ES-I3 (cell line): ENCODE measurements at regions not wholly inside any gene's neighbourhood (a gene's known extent, or its start where the extent isn't known, plus 50 kb on each side); places are given as distances from the start of the nearest gene placed in this dataset.
A peak's percentile ranks its signal among the peaks of the same experiment; 100 is the strongest.
"Not testable (repeated sequence)": the region's sequence is repeated elsewhere in the genome, so short reads cannot be mapped to it uniquely, and the experiment has no call there.

Source experiments
- H3K36me3 ChIP-seq: 2 replicates; pipeline ENCODE4 v1.6.1; 2013; ENCODE audit warnings: mild to moderate bottlenecking, low read length, control low read depth, moderate library complexity; ENCODE audit not compliant: insufficient read depth
- H3K4me1 ChIP-seq: 2 replicates; pipeline ENCODE4 v1.6.1; 2013; ENCODE audit warnings: mild to moderate bottlenecking, control low read depth, low read length; ENCODE audit not compliant: insufficient read depth
- H3K9ac ChIP-seq: 2 replicates; pipeline ENCODE4 v1.6.1; 2013; ENCODE audit warnings: low read depth, mild to moderate bottlenecking, low read length, moderate library complexity
- H3K9me3 ChIP-seq: 2 replicates; pipeline ENCODE4 v1.6.1; 2013; ENCODE audit warnings: mild to moderate bottlenecking, low read length, moderate library complexity; ENCODE audit not compliant: control insufficient read depth, insufficient read depth

GRCh38 chr6:28824793-28825731, 98.7 kb downstream of the TRIM27 start:
- no peaks in the 10 kb centered on the region for H3K36me3 ChIP-seq
- H3K9ac ChIP-seq: peak overlapping the region; percentile 44; the same call in 1 of the 2 replicates

GRCh38 chr6:28825732-28826293, 98.0 kb downstream of the TRIM27 start:
- no peaks in the 10 kb centered on the region for H3K9me3 ChIP-seq
- H3K9ac ChIP-seq: peak overlapping the region; percentile 44; the same call in 1 of the 2 replicates
- H3K4me1 ChIP-seq: no peaks in the 10 kb centered on the region
- H3K36me3 ChIP-seq: no peaks in the 10 kb centered on the region

More at GRCh38 chr6:28824793-28825731, 98.7 kb downstream of the TRIM27 start:
- H3K4me1 ChIP-seq: no peaks in the 10 kb centered on the region
- H3K9me3 ChIP-seq: no peaks in the 10 kb centered on the region

DNA sequence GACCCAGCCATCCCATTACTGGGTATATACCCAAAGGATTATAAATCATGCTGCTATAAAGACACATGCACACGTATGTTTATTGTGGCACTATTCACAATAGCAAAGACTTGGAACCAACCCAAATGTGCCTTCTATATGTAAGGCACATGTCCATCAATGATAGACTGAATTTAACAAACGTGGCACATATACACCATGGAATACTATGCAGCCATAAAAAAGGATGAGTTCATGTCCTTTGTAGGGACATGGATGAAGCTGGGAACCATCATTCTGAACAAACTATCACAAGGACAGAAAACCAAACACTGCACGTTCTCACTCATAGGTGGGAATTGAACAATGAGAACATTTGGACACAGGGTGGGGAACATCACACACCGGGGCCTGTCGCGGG, 92.1 kb downstream of the TRIM27 start:
- H3K9ac ChIP-seq, H3K4me1 ChIP-seq, H3K9me3 ChIP-seq, H3K36me3 ChIP-seq: not testable (repeated sequence)

DNA sequence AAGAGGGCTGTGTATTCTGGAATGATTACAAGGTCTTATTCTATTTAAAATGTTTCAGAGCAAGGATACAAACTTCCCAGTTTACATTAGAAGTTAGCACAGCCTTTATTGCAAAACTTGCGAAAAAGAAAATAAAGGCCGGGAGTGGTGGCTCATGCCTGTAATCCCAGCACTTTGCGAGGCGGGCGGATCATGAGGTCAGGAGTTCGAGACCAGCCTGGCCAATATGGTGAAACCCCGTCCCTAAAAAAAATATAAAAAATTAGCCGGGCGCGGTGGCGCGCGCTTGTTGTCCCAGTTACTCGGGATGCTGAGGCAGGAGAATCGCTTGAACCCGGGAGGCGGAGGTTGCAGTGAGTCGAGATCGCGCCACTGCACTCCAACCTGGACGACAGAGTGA, 87.1 kb downstream of the TRIM27 start:
- not testable (repeated sequence) for H3K4me1 ChIP-seq, H3K36me3 ChIP-seq, H3K9me3 ChIP-seq
- H3K9ac ChIP-seq: peak overlapping the region; percentile 94; the same call in 1 of the 2 replicates

DNA sequence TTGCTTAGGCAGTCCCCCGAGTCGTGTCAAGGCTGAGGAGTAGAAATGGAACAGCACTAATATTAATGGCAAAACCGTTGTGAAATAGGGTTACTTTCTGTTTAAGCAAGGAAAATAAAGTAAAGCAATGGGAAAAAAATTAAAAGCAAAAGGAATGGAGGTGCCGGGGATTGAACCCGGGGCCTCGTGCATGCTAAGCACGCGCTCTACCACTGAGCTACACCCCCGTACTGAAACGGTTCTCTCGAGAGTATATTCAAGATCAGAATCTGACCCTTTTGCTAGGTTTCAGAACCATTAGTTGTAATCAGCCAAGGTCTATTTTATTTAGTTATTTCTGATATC, 85.5 kb downstream of the TRIM27 start:
- Histone ChIP-seq H3K36me3 (no peaks in the 10 kb centered on the region), H3K9ac (peak overlapping the region; percentile 94)

GRCh38 chr6:28838634-28839442, 84.9 kb downstream of the TRIM27 start:
- Histone ChIP-seq H3K36me3 (no peaks in the 10 kb centered on the region), H3K4me1 (no peaks in the 10 kb centered on the region), H3K9ac (peak overlapping the region; percentile 94), H3K9me3 (no peaks in the 10 kb centered on the region)

More for the DNA sequence above, 85.5 kb downstream of the TRIM27 start:
- H3K9me3 ChIP-seq: no peaks in the 10 kb centered on the region
- H3K4me1 ChIP-seq: no peaks in the 10 kb centered on the region

DNA sequence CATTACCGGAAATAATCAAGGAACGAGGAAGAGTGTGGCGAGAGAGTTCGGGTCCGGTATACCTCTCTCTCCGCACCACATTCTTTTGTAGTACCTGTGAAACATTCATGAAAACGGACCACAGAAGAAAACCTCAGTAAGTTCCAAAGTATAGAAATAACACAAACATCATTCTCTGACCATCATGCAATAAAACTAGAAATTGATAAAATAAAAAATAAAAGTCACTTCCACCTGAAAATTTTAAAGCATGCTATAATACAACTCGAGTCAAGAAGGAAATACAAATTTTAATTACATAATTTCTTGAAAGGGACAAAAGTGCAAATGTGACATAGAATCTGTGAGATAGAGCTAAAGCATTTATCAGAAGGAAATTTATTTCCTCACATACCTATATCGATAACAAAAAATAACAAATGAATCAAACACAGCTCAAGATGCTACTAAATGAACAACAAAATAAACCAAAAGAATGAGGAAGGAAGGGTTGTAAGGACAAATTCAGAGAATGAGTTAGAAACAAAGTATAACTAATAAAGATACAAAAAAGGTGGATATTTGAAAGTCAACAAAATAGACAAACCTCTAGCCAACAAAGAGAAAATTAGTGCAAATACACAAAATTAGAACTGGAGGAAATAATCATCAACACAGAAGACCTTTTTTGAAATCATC, 84.2 kb downstream of the TRIM27 start:
- Histone ChIP-seq H3K36me3 (no peaks in the 10 kb centered on the region), H3K4me1 (no peaks in the 10 kb centered on the region), H3K9ac (peak overlapping the region; percentile 94), H3K9me3 (no peaks in the 10 kb centered on the region)

DNA sequence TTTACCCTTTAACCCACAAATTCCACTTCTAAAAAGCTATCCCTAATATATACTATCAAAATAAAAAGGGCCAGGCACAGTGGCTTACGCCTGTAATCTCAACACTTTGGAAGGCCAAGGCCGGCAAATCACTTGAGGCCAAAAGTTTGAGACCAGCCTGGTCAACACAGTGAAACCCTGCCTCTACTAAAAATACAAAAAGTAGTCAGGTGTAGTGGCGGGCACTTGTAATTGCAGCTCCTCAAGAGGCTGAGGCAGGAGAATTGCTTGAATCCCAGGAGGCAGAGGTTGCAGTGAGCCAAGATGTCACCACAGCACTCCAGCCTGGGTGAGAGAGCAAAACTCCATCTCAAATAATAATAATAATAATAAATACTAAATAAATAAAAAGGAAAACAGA, 82.5 kb downstream of the TRIM27 start:
- no peaks in the 10 kb centered on the region for H3K4me1 ChIP-seq
- H3K36me3 ChIP-seq: no peaks in the 10 kb centered on the region
- H3K9me3 ChIP-seq: no peaks in the 10 kb centered on the region
- no peak overlapping the region for H3K9ac ChIP-seq

DNA sequence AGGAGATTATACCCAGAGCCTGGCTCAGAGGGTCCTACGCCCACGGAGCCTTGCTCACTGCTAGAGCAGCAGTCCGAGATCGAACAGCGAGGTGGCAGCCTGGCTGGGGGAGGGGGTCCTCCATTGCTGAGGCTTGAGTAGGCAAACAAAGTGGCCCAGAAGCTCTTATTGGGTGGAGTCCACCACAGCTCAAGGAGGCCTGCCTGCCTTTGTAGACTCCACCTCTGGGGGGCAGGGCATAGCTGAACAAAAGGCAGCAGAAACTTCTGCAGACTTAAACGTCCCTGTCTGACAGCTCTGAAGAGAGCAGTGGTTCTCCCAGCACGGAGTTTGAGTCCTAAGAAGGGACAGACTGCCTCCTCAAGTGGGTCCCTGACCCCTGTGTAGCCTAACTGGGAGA, 75.0 kb downstream of the TRIM27 start:
- not testable (repeated sequence) for H3K9me3 ChIP-seq, H3K4me1 ChIP-seq, H3K36me3 ChIP-seq
- peak overlapping the region; percentile 68; the same call in 1 of the 2 replicates for H3K9ac ChIP-seq
